ENCODE measurements at regions not wholly inside any gene's neighbourhood (a gene's known extent, or its start where the extent isn't known, plus 50 kb on each side); places are given as distances from the start of the nearest gene placed in this dataset.

GRCh38 chr16:73142053-73142854 is 94.3 kb upstream of the ZFHX3 start:
- Histone ChIP-seq H3K27me3 (ENCODE audit: insufficient read depth) (no peaks in the 10 kb centered on the region), H3K27ac (ENCODE audit: low read depth) (no peak overlapping the region), H3K36me3 (ENCODE audit: insufficient read depth) (no peaks in the 10 kb centered on the region), H3K9me2 (ENCODE audit: insufficient read depth) (no peaks in the 10 kb centered on the region), H4K20me1 (replicated peaks; ENCODE audit: insufficient read depth) (no peaks in the 10 kb centered on the region), H2AFZ (no peak overlapping the region), H3F3A (replicated peaks; ENCODE audit: low read depth) (no peaks in the 10 kb centered on the region), H3K4me2 (no peak overlapping the region), H3K4me1 (ENCODE audit: insufficient read depth) (peaks cover 14% of the 10 kb centered on the region), H3K4me3 (no peak overlapping the region), H3K79me2 (replicated peaks; ENCODE audit: insufficient read depth) (no peaks in the 10 kb centered on the region)
- ATAC-seq = no peak
- no peaks in the 10 kb centered on the region for H3K36me3 Mint-ChIP-seq (ENCODE audit: low read depth)
- peaks cover 18% of the 10 kb centered on the region for H3K4me1 Mint-ChIP-seq
- DNase-seq (ENCODE audit: low spot score) = no peak
- H3K27ac Mint-ChIP-seq = no peak overlapping the region
- H3K4me3 Mint-ChIP-seq = no peak overlapping the region
- H3K9me3 Mint-ChIP-seq = no peaks in the 10 kb centered on the region
- H3K27me3 Mint-ChIP-seq (ENCODE audit: insufficient read depth, low read depth, poor library complexity) = peaks cover 4% of the 10 kb centered on the region
- no peak for TF ChIP-seq ZNF331 (CRISPR knock-in tag; IDR thresholded peaks at IDR 0.05; ENCODE audit: low read depth)
- no peak for TF ChIP-seq REST (IDR thresholded peaks at IDR 0.05; ENCODE audit: unreplicated experiment)
- no peak for TF ChIP-seq POLR2AphosphoS5 (IDR thresholded peaks at IDR 0.05; ENCODE audit: low read depth)
- TF ChIP-seq JUNB (IDR thresholded peaks at IDR 0.05; ENCODE audit: unreplicated experiment) = no peak
- no peak for TF ChIP-seq ETS1 (IDR thresholded peaks at IDR 0.05)
- TF ChIP-seq EZH2phosphoT487 (IDR thresholded peaks at IDR 0.05; ENCODE audit: unreplicated experiment) = no peak
- TF ChIP-seq STAT1 (IDR thresholded peaks at IDR 0.05; ENCODE audit: unreplicated experiment) = no peak
- TF ChIP-seq ZNF114 (CRISPR knock-in tag; IDR thresholded peaks at IDR 0.05) = no peak
- TF ChIP-seq ZNF462 (CRISPR knock-in tag; IDR thresholded peaks at IDR 0.05) = no peak
- no peak for TF ChIP-seq CREB1 (CRISPR knock-in tag; IDR thresholded peaks at IDR 0.05; ENCODE audit: low read depth)
- no peak for TF ChIP-seq NANOG (IDR thresholded peaks at IDR 0.05; ENCODE audit: borderline replicate concordance)
